Inflammatory macrophage (primary cell): ENCODE measurements at regions not wholly inside any gene's neighbourhood (a gene's known extent, or its start where the extent isn't known, plus 50 kb on each side); places are given as distances from the start of the nearest gene placed in this dataset.

Experiments
- DNase-seq, 2 donors: peaks; one replicate each; pipeline ENCODE4 v3.0.0-alpha.2; 2020 to 2022

- no peak for DNase-seq
These were observed 82.5 kb upstream of the MYT1L start for GRCh38 chr2:2413525-2413924.

DNA sequence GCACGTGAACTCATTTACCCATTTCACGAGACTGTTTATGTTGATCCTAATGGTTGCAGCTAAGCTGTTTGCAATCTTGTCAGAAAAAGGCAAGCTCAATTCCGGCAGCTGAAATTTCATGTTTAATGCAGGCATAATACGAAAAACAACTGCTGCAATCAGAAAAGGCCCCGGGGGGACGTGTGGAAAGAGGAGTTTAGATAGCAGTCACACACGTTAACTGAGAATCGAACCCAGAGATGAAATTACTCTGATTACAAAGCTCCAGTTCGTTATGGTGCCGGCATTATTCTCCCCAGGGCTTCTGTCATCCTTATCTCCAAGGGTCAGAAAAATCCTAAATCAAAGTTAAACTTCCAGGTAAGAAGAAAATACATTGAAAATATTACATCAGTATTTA lies 79.9 kb upstream of the MYT1L start:
- no peak for DNase-seq

DNA sequence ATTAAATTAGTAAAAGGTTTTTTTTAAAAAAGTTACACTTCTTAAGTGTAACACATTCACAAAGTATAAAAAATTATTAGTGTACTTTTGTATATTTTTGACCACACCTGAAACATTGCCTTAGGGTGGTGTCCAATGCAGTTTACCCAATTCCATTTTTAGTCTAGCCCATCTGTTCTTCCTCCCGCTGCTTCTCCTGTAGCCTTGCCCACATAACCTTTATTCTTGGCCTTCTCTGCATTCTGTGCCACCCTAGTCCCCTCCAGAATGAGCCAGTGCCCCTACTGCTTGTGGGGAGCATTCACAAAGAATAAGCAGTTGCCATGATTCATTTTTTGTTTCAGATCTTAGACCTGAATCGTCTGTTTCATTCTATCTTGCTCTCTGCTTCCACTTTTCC lies 78.4 kb upstream of the MYT1L start:
- DNase-seq = no peak

DNA sequence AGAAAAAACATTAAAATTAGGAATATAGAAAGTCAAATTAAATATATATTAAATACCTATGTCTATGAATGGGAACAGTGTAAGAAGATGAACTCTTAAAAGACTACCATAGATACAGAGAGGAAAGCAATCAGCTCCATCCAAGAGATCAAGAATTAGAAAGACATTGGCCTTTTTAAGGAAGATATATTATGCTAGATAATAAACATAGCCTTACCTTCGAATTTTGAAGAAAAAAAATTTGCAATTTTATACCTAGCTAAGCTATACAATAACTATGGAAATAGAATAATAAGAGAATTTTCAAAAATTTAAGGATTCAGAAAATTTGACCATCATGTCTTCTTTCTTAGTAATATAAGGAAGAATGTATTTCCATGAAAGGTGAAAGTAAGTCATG lies 74.7 kb upstream of the MYT1L start:
- DNase-seq = no peak

GRCh38 chr2:2400286-2401038 lies 69.4 kb upstream of the MYT1L start:
- no peak for DNase-seq

DNA sequence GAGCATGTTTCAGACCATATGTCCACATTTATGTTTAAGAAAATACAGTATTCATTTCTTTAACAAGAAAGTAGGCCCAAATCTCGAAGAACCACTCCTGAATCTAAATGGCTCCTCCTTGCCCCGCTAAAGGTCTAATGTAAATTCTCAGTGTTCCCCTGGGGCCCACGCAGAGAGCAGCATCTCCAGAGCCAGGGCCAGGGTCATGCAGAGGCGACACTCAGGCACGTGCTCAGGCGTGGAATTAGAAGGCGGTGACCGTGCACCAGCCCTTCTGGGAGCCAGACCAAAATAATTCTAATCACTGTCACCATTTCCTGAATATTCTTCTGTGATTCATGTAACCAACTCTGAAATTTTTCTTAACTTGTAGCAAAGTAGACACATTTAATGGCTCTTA lies 68.3 kb upstream of the MYT1L start:
- no peak for DNase-seq

DNA sequence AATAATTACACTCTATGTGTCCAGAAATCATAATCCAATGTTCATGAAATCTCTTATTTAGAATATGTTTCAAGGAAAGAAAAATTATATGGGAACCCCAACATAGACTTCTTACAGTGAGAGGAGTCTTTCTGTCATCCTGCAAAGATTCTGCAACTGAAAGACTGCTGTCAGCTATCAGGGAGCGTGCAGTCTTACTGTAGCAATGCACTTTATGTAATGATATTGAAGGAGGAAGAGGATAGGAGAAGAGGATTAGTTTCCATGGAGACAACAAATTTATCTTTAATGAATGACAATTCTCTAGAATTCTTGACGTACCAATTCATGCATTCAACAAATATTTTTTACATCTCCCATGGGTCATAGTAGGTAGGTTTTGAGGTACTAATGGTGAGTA lies 61.3 kb upstream of the MYT1L start:
- no peak for DNase-seq

DNA sequence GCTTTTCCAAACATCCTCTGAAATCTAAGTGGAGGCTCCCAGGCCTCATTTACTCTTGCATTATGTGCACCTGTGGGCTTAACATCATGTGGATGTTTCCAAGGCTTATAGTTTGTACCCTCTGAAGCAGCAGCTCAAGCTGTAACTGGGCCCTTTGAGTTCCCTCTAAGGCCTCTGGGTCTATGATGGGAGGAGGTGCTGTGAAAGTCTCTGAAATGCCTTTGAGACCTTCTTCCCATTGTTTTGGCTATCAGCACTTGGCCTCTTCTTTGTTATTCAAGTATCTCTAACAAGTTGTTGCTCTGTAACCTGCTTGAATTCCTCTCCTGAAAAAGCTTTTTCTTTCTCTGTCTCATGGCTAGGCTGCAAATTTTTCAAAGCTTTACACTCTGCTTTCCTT lies 58.1 kb upstream of the MYT1L start:
- DNase-seq = no peak
